ENCODE measurements at regions not wholly inside any gene's neighbourhood (a gene's known extent, or its start where the extent isn't known, plus 50 kb on each side); places are given as distances from the start of the nearest gene placed in this dataset.
A peak's percentile ranks its signal among the peaks of the same experiment; 100 is the strongest.

GRCh38 chr6:4314201-4314707 lies 178.9 kb upstream of the ECI2 start:
- no peaks in the 10 kb centered on the region for H3K4me1 ChIP-seq (ENCODE audit: insufficient read depth, low read length, poor library complexity, severe bottlenecking)
- ChIA-PET CTCF (ENCODE audit: unreplicated experiment) (no interaction called here), POLR2A (interaction anchor here (0.6 kb wide), 1 partner anchor 978 kb away, joined by 5 read pairs; no protein-coding TSS in a partner anchor)

GRCh38 chr6:4313044-4313686 lies 177.8 kb upstream of the ECI2 start:
- intact Hi-C loops (cut with micrococcal nuclease; ENCODE audit: unreplicated experiment), result loop anchor here (5.0 kb wide), 1 partner anchor 719 kb away; no protein-coding TSS in a partner anchor
- no peaks in the 10 kb centered on the region for H4K20me1 ChIP-seq (ENCODE audit: insufficient read depth, low read length)
- no peaks in the 10 kb centered on the region for H3K4me1 ChIP-seq (ENCODE audit: insufficient read depth, low read length, poor library complexity, severe bottlenecking)
- peak; percentile 13 for DNase-seq (ENCODE audit: low spot score)
- TF ChIP-seq CTCF (conservative IDR thresholded peaks at IDR 0.05; ENCODE audit: low read length), result peak; percentile 69
- TF ChIP-seq EZH2phosphoT487 (IDR thresholded peaks at IDR 0.05; ENCODE audit: borderline replicate concordance, low read depth, low read length), result no peak
- no peaks in the 10 kb centered on the region for H3K79me2 ChIP-seq (ENCODE audit: insufficient read depth, low read depth, low read length)
- ChIA-PET POLR2A (no interaction called here), CTCF (ENCODE audit: unreplicated experiment) (no interaction called here)
- H3K9me2 ChIP-seq (ENCODE audit: insufficient read depth, low read length), result no peaks in the 10 kb centered on the region
- no peak overlapping the region for H3K4me2 ChIP-seq (ENCODE audit: low read length)
- BruUV-seq (replicated peaks), result no TSS peak
- no peak overlapping the region for H3K27ac ChIP-seq (ENCODE audit: low read depth, low read length, poor library complexity, severe bottlenecking)
- H3K9me3 ChIP-seq (ENCODE audit: low read length), result peaks cover 10% of the 10 kb centered on the region
- H2AFZ ChIP-seq (ENCODE audit: low read length), result no peak overlapping the region
- no peaks in the 10 kb centered on the region for H3K36me3 ChIP-seq (ENCODE audit: insufficient read depth, low read length)
- no peak overlapping the region for H3K4me3 ChIP-seq (ENCODE audit: low read depth, low read length, poor library complexity, severe bottlenecking)

More at GRCh38 chr6:4314201-4314707, 178.9 kb upstream of the ECI2 start:
- peaks cover 10% of the 10 kb centered on the region for H3K9me3 ChIP-seq (ENCODE audit: low read length)
- no peak overlapping the region for H3K4me3 ChIP-seq (ENCODE audit: low read depth, low read length, poor library complexity, severe bottlenecking)
- no TSS peak for BruUV-seq (replicated peaks)
- H3K9me2 ChIP-seq (ENCODE audit: insufficient read depth, low read length), result no peaks in the 10 kb centered on the region
- intact Hi-C loops (cut with micrococcal nuclease; ENCODE audit: unreplicated experiment), result loop anchor here (5.0 kb wide), 1 partner anchor 718 kb away; no protein-coding TSS in a partner anchor
- H3K4me2 ChIP-seq (ENCODE audit: low read length), result no peak overlapping the region
- H4K20me1 ChIP-seq (ENCODE audit: insufficient read depth, low read length), result no peaks in the 10 kb centered on the region
- H3K36me3 ChIP-seq (ENCODE audit: insufficient read depth, low read length), result no peaks in the 10 kb centered on the region
- no peak overlapping the region for H3K27ac ChIP-seq (ENCODE audit: low read depth, low read length, poor library complexity, severe bottlenecking)
- TF ChIP-seq EZH2phosphoT487 (IDR thresholded peaks at IDR 0.05; ENCODE audit: borderline replicate concordance, low read depth, low read length) (no peak), CTCF (conservative IDR thresholded peaks at IDR 0.05; ENCODE audit: low read length) (no peak)
- H2AFZ ChIP-seq (ENCODE audit: low read length), result no peak overlapping the region
- H3K79me2 ChIP-seq (ENCODE audit: insufficient read depth, low read depth, low read length), result no peaks in the 10 kb centered on the region
- no peak for DNase-seq (ENCODE audit: low spot score)
